HG03064 (cell line): ENCODE measurements at regions not wholly inside any gene's neighbourhood (a gene's known extent, or its start where the extent isn't known, plus 50 kb on each side); places are given as distances from the start of the nearest gene placed in this dataset.
"Not testable (repeated sequence)": the region's sequence is repeated elsewhere in the genome, so short reads cannot be mapped to it uniquely, and the experiment has no call there.

Experiments used
- ATAC-seq: cut with Tn5 transposase; IDR thresholded peaks from one replicate; pipeline ENCODE4 v1.9.1; 2021; ENCODE audit warnings: low read depth; ENCODE audit not compliant: unreplicated experiment

DNA sequence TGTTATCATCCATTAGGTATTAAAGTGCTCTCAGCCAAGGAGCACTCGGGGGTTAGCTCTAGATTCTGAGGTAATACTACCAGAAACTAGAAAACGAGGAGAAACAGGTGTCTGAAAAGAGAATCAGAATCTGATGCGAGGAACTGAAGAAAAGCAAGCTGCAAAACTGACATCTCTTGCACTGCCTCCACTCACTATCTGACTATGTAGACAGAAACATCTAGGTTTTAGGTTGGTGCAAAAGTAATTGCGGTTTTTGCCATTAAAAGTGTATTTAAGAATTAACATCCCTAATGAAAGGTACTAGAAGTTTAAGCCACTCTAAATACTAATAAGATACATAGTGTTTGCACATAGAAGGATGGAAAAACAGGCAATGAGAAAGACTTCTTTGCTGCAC, 334.4 kb downstream of the GOLGA6L6 start:
- not testable (repeated sequence) for ATAC-seq

DNA sequence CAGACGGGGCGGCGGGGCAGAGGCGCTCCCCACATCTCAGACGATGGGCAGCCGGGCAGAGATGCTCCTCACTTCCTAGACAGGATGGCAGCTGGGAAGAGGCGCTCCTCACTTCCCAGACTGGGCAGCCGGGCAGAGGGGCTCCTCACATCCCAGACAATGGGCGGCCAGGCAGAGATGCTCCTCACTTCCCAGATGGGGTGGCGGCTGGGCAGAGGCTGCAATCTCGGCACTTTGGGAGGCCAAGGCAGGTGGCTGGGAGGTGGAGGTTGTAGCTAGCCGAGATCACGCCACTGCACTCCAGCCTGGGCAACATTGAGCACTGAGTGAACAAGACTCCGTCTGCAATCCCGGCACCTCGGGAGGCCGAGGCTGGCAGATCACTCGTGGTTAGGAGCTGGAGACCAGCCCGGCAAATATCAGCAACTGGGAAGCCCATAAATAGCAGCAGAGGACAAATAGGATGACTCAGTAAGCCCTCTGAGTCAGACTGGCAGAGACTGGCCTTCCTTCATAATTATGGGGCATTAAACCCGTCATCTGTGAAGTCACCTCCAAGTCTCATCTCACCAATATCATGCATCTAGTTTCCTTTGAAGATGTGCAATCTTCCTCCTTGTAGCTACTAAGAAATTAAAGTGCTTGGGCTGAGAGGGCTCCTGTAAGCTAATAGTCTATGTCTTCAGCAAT, 337.3 kb downstream of the GOLGA6L6 start:
- ATAC-seq: not testable (repeated sequence)

DNA sequence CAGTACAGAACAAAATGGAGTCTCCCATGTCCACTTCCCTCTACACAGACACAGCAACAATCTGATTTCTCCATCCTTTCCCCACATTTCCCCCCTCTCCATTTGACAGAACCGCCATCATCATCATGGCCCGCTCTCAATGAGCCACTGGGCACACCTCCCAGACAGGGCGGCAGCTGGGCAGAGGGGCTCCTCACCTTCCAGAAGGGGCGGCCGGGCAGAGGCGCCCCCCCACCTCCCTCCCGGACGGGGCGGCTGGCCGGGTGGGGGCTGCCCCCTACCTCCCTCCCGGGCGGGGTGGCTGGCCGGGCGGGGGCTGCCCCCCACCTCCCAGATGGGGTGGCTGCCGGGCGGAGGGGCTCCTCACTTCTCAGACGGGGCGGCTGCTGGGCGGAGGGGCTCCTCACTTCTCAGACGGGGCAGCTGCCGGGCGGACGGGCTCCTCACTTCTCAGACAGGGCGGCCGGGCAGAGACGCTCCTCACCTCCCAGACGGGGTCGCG, 337.9 kb downstream of the GOLGA6L6 start:
- ATAC-seq: not testable (repeated sequence)

DNA sequence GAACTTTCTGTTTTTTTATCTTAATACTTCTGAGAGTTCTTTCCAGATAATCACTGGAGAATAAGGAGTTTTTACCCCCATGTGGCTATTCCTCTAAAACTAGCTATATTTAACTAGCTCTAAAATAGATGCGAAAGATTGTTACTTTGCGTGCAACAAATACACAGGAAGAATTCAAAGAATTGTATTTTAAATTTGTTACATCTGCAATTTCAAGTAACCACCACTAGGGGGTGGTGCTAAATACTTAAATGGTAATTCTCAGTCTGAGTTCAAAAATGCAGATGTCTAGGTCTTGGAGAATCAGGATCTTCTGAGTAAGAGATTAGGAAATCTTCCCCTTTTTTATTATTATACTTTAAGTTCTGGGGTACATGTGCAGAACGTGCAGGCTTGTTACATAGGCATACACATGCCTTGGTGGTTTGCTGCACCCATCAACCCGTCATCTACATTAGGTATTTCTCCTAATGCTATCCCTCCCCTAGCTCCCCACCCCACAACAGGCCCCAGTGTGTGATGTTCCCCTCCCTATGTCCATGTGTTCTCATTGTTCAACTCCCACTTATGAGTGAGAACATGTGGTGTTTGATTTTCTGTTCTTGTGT, 346.9 kb downstream of the GOLGA6L6 start:
- ATAC-seq: not testable (repeated sequence)

DNA sequence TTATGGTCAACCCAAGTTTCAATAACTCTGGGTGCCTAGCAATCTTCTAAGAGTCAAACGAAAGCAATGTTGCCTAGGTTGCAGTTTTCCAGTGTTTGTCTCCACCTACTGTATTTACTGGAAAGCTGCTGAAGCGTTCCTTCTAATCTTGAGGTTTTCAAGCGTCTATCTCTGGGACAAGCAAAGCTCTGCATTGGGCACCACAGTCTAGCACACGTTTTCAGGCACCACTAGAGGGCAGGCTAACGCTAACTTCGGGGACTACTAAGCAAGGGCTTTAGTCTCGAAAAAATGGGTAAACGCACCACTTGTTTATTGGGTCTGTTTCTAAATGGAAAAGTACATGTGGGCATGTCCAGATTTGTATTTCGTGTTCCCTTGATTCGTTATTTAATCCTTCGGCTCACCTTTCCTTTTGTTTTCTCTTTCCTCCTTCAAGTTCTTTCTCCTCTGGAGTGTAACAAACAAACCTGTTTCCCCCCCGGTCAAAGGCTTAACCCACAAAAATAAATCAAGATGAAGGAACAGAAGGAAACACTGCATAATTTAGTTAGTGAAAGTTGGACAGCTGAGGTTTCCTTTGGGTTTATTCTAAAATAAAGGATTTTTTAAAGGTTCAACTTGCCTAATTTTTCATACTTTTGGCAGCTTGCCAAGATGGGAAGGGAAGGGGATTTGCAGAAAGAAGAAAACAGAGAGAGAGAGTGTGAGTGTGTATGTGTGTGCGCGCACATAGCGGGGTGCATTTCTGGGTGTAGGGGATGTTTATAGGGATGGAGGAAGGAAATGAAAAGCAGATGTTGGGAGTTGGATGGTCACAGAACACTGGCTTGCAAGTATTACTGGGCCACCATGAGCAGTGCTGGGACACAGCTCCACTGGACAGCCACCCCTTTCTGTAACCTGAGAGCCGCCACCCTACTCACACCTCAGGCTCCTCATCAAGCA, 348.3 kb downstream of the GOLGA6L6 start:
- ATAC-seq: peak; percentile 74

DNA sequence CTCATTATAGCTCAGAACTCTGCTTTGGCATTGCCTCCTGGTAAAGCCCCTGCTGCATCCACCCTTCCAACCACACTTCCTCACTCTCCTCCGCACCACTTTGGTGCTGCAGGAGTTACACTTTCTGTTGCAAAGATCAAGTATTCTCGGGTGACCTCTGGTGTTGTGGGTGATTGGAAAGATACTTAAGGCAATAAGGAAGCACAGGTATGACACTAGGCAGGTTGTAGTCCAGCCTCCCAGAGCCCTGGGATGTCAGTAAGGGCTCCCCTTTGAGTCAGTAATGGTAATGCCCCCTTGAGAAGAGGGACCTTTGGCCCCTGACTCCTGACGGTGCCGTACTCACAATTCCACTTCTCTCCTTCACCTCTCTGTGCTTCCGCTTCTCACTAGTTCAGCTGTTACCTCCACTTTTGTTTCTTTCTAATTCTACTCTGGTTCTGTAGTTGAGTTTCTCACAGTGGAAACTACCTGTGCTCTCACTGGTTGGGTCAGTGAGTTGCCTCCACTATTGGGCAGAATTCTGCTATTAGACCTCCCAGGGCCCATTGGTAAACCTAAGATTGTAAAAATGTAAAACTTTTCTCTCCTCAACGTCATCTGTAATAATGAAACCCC, 350.0 kb downstream of the GOLGA6L6 start:
- not testable (repeated sequence) for ATAC-seq

DNA sequence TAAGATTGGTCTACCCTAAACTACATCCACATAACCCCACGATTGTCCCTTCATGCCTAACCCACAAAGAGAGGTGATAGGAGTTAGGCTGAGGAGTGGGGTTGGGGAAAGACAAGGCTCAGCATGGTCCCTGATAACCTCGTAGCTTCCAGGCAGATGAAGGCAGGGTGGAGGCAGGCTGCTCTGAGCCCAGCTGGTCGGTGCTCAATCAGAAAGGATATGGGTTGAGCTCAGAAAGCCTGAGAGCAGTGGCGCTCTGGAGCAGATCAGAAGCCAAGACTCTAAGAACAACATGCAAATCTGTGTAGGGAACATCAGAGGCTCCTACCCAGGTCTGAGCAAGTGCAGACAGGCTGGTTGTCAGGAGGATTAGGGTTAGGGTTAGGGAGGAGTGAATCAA, 353.0 kb downstream of the GOLGA6L6 start:
- not testable (repeated sequence) for ATAC-seq

DNA sequence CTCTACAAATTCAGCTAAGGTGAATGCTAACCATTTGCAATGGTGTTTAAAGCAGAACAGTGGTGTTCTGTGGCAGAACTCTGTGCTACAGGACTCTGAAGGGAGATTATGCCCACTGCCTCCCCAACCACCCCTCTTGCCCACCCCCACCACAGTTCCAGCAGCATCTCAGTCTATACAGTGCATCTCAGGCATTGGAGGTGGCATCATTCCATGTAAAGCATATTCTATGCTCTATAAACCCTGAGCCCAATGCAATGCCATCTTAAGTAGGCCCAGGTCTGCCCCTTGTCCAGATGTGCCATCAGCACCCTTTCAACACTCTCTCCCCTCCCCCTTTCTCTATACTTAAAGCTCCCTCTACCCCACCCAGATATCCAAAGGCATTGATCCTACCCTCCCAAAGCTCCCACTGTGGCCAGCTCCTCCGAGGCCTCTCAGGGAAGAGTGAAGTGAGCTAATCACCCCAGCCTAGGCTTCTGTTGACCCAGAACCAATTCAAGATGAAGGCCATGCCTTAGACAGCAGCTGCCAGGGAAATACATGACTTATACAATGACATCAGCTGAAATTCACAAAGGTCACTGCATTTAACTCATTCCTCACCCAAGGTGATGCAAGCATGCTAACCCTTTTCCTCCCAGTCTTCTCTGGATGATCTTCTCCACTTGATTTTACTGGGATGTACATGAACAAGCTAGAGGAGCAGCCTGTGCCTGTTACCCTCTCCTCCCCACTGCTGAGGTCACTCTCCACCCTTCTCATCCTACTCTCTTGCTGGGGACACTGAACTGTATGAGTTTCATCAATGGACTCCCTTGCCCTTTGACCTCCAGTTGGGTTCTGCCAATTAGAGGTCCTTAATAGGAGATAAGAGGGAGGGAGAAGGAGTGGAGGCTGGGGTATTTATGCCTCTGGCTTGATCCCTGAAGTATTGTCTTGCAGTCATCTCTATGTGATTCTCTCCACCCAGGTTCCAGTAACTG, 353.9 kb downstream of the GOLGA6L6 start:
- ATAC-seq: not testable (repeated sequence)

DNA sequence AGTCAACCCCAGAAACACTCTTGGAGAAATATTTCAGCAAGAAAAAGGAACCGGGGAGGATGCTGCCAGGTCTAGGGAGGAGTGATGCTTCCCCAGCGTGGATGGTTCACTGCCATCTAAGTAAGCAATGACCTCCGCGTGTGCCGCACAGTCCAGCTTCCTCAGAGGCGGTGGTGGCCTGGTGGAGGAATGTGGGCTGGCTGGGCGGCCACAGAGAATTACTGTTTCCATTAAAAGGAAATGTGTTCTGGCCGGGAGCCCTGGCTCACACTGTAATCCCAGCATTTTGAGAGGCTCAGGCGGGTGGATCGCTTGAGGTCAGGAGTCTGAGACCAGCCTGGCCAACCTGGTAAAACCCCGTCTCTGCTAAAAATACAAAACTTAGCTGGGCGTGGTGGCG, 356.7 kb downstream of the GOLGA6L6 start:
- ATAC-seq: not testable (repeated sequence)

DNA sequence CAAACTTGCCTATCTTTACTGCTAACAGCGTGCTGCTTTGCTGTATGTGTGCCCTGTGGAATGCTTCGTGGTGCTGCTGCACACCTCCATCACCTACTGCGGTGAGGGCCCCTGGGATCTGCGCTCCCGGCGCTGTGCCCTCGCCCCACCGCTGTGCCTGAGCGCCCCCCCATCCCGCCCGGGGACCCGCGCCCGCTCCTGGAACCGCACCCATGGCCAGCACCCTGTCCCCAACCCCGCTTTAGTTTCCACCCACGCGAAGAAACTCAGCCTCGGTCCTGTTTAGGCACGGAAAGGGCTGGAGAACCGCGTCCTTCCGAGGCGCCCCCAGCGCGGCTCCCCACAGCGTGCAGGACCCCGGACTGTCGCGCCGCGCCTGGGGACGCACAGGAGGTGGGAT, 373.4 kb downstream of the GOLGA6L6 start:
- ATAC-seq: not testable (repeated sequence)

DNA sequence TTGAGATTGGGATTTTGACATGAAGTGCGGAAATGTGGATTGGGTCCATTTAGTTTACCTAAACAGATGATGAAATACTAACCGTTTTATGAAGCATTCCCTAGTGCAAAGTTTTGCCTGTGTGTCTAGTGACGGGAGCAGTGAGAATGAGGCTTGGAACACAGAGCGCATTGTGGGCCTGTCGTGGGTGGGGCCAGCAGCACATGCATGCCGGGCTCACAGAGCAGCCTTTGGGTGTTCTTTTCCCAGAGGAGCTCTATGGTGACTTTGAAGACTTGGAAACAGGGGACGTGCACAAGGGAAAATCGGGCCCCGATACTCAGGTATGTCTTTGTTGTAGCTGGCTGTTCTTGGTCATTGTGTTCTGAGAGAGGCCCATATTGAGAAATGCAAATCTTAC, 388.1 kb downstream of the GOLGA6L6 start:
- ATAC-seq: not testable (repeated sequence)

DNA sequence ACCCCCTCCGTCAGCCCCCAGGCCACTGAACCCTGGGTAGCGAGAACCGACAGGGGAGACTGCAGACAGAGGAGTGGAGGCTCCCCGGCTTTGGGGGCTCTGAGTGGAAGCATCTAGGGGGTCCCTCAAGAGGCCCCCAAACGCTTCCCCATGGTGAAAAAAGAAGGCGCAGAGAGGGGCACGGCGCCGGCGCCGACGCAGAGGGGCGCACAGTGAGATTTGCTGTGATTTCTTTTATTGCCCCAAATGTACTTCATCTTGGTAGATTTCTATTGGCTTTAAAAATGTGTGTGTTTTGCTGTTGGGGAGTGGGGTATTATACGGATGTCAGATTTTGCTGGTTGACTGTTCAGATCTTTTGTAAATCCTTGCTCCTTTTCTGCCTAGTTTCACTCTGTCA, 392.9 kb downstream of the GOLGA6L6 start:
- not testable (repeated sequence) for ATAC-seq

DNA sequence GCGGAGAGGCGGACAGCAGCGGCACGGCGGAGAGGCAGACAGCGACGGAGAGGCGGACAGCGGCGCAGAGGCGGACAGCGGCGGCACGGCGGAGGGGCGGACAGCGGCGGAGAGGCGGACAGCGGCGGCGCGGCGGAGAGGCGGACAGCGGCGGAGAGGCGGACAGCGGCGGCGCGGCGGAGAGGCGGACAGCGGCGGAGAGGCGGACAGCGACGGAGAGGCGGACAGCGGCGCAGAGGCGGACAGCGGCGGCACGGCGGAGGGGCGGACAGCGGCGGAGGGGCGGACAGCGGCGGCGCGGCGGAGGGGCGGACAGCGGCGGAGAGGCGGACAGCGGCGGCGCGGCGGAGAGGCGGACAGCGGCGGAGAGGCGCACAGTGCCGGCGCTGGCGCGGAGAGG, 393.6 kb downstream of the GOLGA6L6 start:
- not testable (repeated sequence) for ATAC-seq

DNA sequence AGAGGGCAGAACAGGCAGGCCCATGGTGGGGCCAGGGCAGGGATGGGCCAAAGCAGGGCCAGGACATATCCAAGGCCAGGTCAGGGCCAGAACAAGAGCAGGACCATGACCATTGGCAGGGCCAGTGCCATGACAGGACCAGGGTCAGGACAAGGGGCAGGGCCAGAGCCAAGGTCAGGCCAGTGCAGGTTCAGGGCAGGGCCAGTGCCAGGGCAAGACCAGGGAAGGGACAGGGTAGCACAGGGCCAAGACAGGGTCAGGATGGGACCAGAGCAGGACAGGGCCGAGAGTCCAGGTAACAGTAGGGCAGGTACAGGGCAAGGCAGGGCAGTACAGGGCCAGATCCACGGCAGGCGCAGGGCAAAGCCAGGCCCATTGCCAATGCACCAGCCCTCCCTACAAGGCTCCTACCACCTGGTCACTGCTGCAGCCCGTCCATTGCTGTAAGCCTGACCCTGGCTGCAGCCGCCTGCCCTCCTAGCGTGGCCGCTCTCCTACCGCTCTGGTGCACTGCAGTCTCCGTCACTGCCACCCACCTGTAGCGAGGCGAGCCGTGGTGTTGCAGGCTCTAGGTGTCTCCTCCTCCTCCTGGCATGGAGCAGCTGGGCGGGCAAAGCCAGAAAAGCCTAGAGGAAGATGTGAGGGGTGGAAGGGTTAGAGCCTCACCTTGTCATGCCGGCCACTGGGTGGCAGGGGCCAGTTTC, 397.1 kb downstream of the GOLGA6L6 start:
- ATAC-seq: not testable (repeated sequence)

DNA sequence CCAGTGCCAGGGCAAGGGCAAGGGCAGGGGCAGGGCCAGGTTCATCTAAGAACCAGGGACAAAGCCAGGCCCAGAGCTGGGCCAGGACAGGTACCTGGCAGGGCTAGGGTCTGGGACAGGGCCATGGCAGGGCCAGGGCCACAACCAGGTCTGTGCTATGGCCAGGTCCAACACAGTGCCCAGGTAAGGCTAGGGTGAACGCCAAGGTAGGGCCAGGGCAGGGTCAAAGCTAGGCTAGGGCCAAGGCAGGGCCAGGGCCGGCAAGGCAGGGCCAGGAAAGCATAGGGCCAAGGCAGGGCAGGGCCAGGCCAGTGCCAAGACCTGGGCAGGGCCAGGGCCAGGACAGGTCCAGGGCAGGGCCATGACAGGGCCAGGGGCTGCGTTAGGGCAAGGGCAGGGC, 398.7 kb downstream of the GOLGA6L6 start:
- not testable (repeated sequence) for ATAC-seq

DNA sequence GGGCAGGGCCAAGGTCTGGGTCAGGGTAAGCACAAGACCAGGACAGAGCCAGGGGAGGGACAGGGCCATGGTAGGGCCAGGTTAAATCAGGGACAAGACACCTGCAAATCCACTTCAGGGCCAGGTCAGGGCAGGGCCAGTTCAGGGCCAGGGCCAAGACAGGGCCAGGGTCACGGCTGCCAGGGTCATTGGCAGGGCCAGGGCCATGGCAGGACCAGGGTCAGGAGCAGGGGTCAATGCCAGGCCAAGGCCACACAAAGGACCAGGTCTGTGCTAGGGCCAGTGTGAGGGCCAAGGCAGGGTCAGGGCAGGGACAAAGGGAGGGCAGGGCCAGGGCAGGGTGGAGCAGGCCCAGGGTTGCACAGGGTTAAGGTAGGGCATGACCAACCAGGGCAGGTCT, 399.2 kb downstream of the GOLGA6L6 start:
- ATAC-seq: not testable (repeated sequence)

DNA sequence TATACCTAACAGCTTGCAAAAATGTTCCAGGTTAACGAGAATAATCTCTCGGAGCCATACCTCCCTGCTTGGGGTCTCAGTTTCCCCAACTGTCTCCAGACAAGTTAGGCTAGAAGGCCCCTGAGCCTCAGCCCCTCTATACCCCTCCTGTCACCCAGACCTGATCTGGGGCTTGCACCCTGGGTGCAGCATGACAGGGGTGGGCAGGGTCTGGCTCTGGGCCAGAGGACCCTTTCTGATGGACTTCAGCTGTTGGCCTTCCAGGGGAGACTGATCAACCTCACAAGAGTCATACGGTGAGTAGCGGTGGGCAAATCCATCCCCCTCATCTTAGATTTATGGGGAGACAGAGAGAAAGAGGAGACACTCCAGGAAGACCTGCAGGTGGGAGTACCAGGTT, 416.9 kb downstream of the GOLGA6L6 start:
- not testable (repeated sequence) for ATAC-seq

DNA sequence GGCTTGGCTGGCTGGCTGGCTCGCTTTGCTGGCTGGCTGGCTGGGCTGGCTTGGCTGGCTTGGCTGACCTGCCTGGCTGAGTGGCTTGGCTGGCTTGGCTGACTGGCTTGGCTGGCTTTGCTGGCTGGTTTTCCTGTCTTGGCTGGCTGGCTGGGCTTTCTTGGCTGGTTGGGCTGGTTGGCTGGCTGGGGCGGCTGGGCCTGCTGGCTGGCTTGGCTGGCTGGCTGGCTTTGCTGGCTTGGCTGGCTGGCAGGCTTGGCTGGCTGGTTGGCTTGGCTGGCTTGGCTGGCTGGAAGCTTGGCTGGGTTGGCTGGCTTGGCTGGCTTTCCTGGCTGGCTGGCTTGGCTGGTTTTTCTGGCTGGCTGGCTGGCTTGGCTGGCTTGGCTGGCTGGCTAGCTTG, 435.6 kb downstream of the GOLGA6L6 start:
- no peak for ATAC-seq
